H1 (cell line): ENCODE measurements at regions not wholly inside any gene's neighbourhood (a gene's known extent, or its start where the extent isn't known, plus 50 kb on each side); places are given as distances from the start of the nearest gene placed in this dataset.

Source experiments
- EGR1 ChIP-seq: IDR thresholded peaks from 2 replicates; pipeline ENCODE4 v1.6.1; 2011; ENCODE audit warnings: low read depth, low read length, borderline replicate concordance
- GABPA ChIP-seq: IDR thresholded peaks from 2 replicates; pipeline ENCODE4 v1.6.1; 2011; ENCODE audit warnings: mild to moderate bottlenecking, low read length, moderate library complexity, borderline replicate concordance; ENCODE audit not compliant: insufficient read depth
- KDM1A ChIP-seq: fragments of 200-600, 300-600 bp; sonication (generic); IDR thresholded peaks from 2 replicates; pipeline ENCODE4 v1.7.1; 2016; ENCODE audit warnings: mild to moderate bottlenecking, low read length, borderline replicate concordance
- KDM5A ChIP-seq: fragments of 200-600 bp; IDR thresholded peaks from 2 replicates; pipeline ENCODE4 v1.7.1; 2012; ENCODE audit warnings: mild to moderate bottlenecking, low read length, inconsistent platforms, mixed read lengths
- MAFK ChIP-seq: IDR thresholded peaks from 2 replicates; pipeline ENCODE4 v1.6.1; 2012; ENCODE audit warnings: low read depth, mild to moderate bottlenecking, improper control_type of control experiment, low read length
- NANOG ChIP-seq: IDR thresholded peaks from 2 replicates; pipeline ENCODE4 v1.6.1; 2011; ENCODE audit warnings: low read length, low read depth, mild to moderate bottlenecking, inconsistent platforms; ENCODE audit not compliant: insufficient read depth, poor library complexity, severe bottlenecking
- NRF1 ChIP-seq: IDR thresholded peaks from 2 replicates; pipeline ENCODE4 v1.6.1; 2011; ENCODE audit warnings: mild to moderate bottlenecking, low read depth, low read length, improper control_type of control experiment
- RXRA ChIP-seq: IDR thresholded peaks from 2 replicates; pipeline ENCODE4 v1.6.1; 2011; ENCODE audit warnings: low read depth, mild to moderate bottlenecking, low read length, moderate library complexity; ENCODE audit not compliant: insufficient read depth
- SP1 ChIP-seq: IDR thresholded peaks from 2 replicates; pipeline ENCODE4 v1.6.1; 2011; ENCODE audit warnings: low read depth, low read length
- SP4 ChIP-seq: IDR thresholded peaks from 2 replicates; pipeline ENCODE4 v1.6.1; 2012; ENCODE audit warnings: low read length, inconsistent platforms
- TF ChIP-seq, protein P1 (sequence below): fragments of 300-600 bp; sonication (generic); IDR thresholded peaks from 2 replicates; pipeline ENCODE4 v1.7.1; 2012; ENCODE audit warnings: low read length, moderate library complexity, mild to moderate bottlenecking, inconsistent platforms; ENCODE audit not compliant: insufficient replicate concordance

DNA sequence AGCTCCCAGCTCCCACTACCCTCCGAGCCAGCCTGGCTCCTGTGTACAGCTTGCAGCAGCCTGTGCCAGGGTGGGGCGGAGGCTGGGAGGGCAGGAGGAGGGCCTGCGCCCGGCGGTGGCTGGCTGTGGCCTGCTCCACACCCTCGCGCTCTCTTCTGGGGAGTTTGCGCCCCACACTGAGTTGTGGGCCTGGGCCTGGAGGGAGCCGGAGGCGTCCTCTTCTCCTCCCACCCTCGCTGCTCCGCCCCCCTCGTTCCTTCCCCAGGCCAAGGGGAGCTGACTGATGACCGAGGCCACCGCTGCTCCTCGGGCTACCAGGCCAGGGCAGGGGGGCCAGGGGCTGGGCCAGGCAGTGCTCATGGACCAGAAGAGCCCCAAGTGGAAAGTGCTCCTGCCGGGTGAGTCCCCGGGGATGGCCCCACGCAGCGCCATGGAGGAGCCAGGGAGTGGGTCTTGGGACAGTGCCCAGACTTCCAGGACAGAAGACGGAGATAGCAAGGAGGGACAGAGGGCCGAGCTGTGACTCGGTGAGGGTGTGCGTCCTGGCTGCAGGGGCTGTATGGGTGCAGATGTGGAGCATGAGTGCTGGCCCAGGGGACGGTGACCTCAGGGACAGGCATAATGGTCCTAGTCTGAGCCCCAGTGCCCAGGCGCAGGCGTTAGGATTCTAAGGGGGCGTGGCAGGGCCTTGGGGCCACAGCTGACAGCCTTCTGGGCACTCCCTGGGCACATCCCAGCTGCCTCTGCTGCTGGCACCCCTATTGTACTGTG, 242.1 kb upstream of the GSE1 start (continued):
- TF ChIP-seq, protein P1, sequence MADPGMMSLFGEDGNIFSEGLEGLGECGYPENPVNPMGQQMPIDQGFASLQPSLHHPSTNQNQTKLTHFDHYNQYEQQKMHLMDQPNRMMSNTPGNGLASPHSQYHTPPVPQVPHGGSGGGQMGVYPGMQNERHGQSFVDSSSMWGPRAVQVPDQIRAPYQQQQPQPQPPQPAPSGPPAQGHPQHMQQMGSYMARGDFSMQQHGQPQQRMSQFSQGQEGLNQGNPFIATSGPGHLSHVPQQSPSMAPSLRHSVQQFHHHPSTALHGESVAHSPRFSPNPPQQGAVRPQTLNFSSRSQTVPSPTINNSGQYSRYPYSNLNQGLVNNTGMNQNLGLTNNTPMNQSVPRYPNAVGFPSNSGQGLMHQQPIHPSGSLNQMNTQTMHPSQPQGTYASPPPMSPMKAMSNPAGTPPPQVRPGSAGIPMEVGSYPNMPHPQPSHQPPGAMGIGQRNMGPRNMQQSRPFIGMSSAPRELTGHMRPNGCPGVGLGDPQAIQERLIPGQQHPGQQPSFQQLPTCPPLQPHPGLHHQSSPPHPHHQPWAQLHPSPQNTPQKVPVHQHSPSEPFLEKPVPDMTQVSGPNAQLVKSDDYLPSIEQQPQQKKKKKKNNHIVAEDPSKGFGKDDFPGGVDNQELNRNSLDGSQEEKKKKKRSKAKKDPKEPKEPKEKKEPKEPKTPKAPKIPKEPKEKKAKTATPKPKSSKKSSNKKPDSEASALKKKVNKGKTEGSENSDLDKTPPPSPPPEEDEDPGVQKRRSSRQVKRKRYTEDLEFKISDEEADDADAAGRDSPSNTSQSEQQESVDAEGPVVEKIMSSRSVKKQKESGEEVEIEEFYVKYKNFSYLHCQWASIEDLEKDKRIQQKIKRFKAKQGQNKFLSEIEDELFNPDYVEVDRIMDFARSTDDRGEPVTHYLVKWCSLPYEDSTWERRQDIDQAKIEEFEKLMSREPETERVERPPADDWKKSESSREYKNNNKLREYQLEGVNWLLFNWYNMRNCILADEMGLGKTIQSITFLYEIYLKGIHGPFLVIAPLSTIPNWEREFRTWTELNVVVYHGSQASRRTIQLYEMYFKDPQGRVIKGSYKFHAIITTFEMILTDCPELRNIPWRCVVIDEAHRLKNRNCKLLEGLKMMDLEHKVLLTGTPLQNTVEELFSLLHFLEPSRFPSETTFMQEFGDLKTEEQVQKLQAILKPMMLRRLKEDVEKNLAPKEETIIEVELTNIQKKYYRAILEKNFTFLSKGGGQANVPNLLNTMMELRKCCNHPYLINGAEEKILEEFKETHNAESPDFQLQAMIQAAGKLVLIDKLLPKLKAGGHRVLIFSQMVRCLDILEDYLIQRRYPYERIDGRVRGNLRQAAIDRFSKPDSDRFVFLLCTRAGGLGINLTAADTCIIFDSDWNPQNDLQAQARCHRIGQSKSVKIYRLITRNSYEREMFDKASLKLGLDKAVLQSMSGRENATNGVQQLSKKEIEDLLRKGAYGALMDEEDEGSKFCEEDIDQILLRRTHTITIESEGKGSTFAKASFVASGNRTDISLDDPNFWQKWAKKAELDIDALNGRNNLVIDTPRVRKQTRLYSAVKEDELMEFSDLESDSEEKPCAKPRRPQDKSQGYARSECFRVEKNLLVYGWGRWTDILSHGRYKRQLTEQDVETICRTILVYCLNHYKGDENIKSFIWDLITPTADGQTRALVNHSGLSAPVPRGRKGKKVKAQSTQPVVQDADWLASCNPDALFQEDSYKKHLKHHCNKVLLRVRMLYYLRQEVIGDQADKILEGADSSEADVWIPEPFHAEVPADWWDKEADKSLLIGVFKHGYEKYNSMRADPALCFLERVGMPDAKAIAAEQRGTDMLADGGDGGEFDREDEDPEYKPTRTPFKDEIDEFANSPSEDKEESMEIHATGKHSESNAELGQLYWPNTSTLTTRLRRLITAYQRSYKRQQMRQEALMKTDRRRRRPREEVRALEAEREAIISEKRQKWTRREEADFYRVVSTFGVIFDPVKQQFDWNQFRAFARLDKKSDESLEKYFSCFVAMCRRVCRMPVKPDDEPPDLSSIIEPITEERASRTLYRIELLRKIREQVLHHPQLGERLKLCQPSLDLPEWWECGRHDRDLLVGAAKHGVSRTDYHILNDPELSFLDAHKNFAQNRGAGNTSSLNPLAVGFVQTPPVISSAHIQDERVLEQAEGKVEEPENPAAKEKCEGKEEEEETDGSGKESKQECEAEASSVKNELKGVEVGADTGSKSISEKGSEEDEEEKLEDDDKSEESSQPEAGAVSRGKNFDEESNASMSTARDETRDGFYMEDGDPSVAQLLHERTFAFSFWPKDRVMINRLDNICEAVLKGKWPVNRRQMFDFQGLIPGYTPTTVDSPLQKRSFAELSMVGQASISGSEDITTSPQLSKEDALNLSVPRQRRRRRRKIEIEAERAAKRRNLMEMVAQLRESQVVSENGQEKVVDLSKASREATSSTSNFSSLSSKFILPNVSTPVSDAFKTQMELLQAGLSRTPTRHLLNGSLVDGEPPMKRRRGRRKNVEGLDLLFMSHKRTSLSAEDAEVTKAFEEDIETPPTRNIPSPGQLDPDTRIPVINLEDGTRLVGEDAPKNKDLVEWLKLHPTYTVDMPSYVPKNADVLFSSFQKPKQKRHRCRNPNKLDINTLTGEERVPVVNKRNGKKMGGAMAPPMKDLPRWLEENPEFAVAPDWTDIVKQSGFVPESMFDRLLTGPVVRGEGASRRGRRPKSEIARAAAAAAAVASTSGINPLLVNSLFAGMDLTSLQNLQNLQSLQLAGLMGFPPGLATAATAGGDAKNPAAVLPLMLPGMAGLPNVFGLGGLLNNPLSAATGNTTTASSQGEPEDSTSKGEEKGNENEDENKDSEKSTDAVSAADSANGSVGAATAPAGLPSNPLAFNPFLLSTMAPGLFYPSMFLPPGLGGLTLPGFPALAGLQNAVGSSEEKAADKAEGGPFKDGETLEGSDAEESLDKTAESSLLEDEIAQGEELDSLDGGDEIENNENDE, result no peak
- TF ChIP-seq EGR1 (no peak), NANOG (no peak), SP1 (no peak), GABPA (no peak), MAFK (no peak), SP4 (no peak), RXRA (no peak), KDM5A (no peak), KDM1A (no peak), NRF1 (no peak)
